Left ventricle myocardium inferior (tissue), 1 donor: ENCODE measurements at regions not wholly inside any gene's neighbourhood (a gene's known extent, or its start where the extent isn't known, plus 50 kb on each side); places are given as distances from the start of the nearest gene placed in this dataset.
"Not testable (repeated sequence)": the region's sequence is repeated elsewhere in the genome, so short reads cannot be mapped to it uniquely, and the experiment has no call there.

ENCODE experiments used
- DNase-seq: peaks from one replicate; pipeline ENCODE4 v3.0.0-alpha.2; 2020
- H3K27ac ChIP-seq: fragments of 200-600 bp; replicated peaks from 2 replicates; pipeline ENCODE4 v1.8.0; 2021
- H3K27me3 ChIP-seq: fragments of 200-600 bp; 2 replicates; pipeline ENCODE4 v1.8.0; 2021; ENCODE audit warnings: low read depth
- H3K36me3 ChIP-seq: fragments of 200-600 bp; 2 replicates; pipeline ENCODE4 v1.8.0; 2021
- H3K4me1 ChIP-seq: fragments of 200-600 bp; 2 replicates; pipeline ENCODE4 v1.8.0; 2021
- H3K4me3 ChIP-seq: fragments of 200-600 bp; 2 replicates; pipeline ENCODE4 v1.8.0; 2021; ENCODE audit warnings: mild to moderate bottlenecking, moderate library complexity
- H3K9me3 ChIP-seq: fragments of 200-600 bp; replicated peaks from 2 replicates; pipeline ENCODE4 v1.8.0; 2021
- CTCF ChIP-seq: fragments of 200-600 bp; IDR thresholded peaks from 2 replicates; pipeline ENCODE4 v1.8.0; 2021; ENCODE audit warnings: antibody characterized with exemption, mild to moderate bottlenecking, borderline replicate concordance
- intact Hi-C: fragments of 100-400 bp; cut with micrococcal nuclease; formaldehyde crosslinking; loops from one replicate; pipeline ENCODE4 v1.11.0; 2022
- donor health status: DM: no; HTN: yes; CAD: no; lungs with severe emphysema.

DNA sequence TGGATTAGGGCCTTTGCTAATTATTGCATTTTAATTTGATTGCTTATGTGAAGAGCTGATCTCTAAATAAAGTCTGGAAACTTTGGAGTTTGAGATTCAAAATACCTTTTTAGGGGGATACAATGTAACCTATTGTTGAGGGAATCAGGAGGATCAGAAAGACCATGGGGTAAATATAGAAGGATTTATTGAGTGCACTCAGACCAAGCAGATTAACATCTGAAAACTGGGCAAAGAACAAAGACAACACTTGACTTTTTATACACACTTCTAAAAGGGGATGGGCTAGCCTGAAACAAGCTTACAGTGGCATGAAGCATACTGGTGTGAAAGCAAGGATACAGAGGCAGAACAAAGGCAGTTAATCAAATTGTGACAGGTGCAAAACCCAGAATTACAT, 174.3 kb downstream of the MRPS30 start:
- Histone ChIP-seq H3K27me3 (no peaks in the 10 kb centered on the region), H3K4me1 (no peaks in the 10 kb centered on the region), H3K4me3 (no peak overlapping the region), H3K36me3 (no peaks in the 10 kb centered on the region), H3K27ac (no peak overlapping the region), H3K9me3 (peaks cover 82% of the 10 kb centered on the region)
- TF ChIP-seq CTCF = no peak
- intact Hi-C loops = no loop called here
- no peak for DNase-seq

GRCh38 chr5:44987026-44987425, 178.3 kb downstream of the MRPS30 start:
- intact Hi-C loops = no loop called here
- Histone ChIP-seq H3K27me3 (no peaks in the 10 kb centered on the region), H3K27ac (no peak overlapping the region), H3K4me1 (no peaks in the 10 kb centered on the region), H3K36me3 (no peaks in the 10 kb centered on the region), H3K9me3 (peaks cover 87% of the 10 kb centered on the region), H3K4me3 (no peak overlapping the region)
- DNase-seq = no peak
- no peak for TF ChIP-seq CTCF

GRCh38 chr5:44991693-44992092, 182.9 kb downstream of the MRPS30 start:
- no peaks in the 10 kb centered on the region for H3K27me3 ChIP-seq
- intact Hi-C loops = no loop called here
- no peak overlapping the region for H3K4me3 ChIP-seq
- H3K4me1 ChIP-seq = no peaks in the 10 kb centered on the region
- H3K27ac ChIP-seq = no peak overlapping the region
- H3K36me3 ChIP-seq = no peaks in the 10 kb centered on the region
- H3K9me3 ChIP-seq = peaks cover 41% of the 10 kb centered on the region
- no peak for TF ChIP-seq CTCF
- no peak for DNase-seq

DNA sequence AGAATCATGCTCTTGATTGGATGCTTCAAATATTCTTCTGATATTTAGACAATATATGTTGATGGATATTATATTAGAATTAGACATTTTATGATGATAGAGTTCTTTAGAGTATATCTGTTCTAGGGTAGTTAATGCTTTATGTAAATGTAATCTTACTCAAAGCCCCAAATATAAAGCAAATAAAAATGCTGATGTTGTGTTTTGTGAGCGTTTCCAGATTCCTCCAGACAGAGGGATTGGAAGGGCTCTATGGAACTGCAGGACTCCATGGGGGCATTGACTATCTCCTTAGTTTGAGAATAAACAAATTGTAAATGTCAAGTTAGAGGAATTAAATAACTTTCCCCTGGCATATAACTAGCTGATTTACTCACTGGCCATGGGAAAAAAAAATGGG, 184.5 kb downstream of the MRPS30 start:
- intact Hi-C loops = no loop called here
- H3K4me3 ChIP-seq = no peak overlapping the region
- no peak overlapping the region for H3K27ac ChIP-seq
- no peaks in the 10 kb centered on the region for H3K36me3 ChIP-seq
- H3K9me3 ChIP-seq = peaks cover 29% of the 10 kb centered on the region
- no peak for DNase-seq
- no peaks in the 10 kb centered on the region for H3K4me1 ChIP-seq
- no peaks in the 10 kb centered on the region for H3K27me3 ChIP-seq
- TF ChIP-seq CTCF = no peak

GRCh38 chr5:44997506-44997905, 188.8 kb downstream of the MRPS30 start:
- no peak for TF ChIP-seq CTCF
- intact Hi-C loops = no loop called here

DNA sequence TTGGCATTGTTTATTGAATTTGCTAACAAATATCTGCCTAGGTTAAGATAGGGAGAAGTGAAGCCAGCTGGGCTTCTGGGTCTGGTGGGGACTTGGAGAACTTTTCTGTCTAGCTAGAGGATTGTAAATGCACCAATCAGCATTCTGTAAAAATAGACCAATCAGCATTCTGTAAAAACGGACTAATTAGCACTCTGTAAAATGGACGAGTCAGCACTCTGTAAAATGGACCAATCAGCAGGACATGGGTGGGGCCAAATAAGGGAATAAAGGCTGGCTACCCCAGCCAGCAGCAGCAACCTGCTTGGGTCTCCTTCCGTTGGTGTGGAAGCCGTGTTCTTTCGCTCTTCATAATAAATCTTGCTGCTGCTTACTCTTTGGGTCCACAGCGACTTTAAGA, 198.4 kb downstream of the MRPS30 start:
- H3K36me3 ChIP-seq, H3K27ac ChIP-seq, H3K4me1 ChIP-seq, H3K4me3 ChIP-seq, H3K9me3 ChIP-seq, intact Hi-C loops, H3K27me3 ChIP-seq, DNase-seq: not testable (repeated sequence)

More at GRCh38 chr5:44997506-44997905, 188.8 kb downstream of the MRPS30 start:
- no peak for DNase-seq
- Histone ChIP-seq H3K36me3 (no peaks in the 10 kb centered on the region), H3K9me3 (peaks cover 5% of the 10 kb centered on the region), H3K27ac (no peak overlapping the region), H3K27me3 (no peaks in the 10 kb centered on the region), H3K4me3 (no peak overlapping the region), H3K4me1 (no peaks in the 10 kb centered on the region)
